ENCODE measurements at regions not wholly inside any gene's neighbourhood (a gene's known extent, or its start where the extent isn't known, plus 50 kb on each side); places are given as distances from the start of the nearest gene placed in this dataset.
"Not testable (repeated sequence)": the region's sequence is repeated elsewhere in the genome, so short reads cannot be mapped to it uniquely, and the experiment has no call there.

DNA sequence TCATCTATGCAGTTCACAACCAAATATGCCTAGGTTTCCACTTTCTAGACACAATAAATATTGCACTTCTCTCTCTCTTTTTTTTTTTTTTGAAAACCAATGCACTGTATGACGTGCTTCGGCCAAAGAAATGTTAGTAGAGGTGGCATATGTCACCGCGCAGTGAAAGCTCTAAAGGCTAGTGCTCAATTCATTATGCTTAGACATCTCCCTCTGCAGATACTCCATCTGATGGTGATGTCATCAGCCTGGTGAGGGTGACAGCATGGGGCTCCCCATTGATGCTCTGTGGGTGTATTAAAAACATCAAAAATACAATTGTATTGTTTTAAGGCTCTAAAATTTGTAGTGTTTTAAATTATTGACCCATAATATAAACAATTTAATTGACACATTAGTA lies 608.8 kb upstream of the C16orf82 start:
- ChIA-PET POLR2A (no interaction called here), CTCF (interaction anchor here (0.7 kb wide), 1 partner anchor 32 kb away, joined by 4 read pairs; no protein-coding TSS in a partner anchor)
- ATAC-seq (no peak), DNase-seq (no peak)
- no peaks in the 10 kb centered on the region for H3K4me1 Mint-ChIP-seq
- H3K27ac Mint-ChIP-seq: no peak overlapping the region
- no peaks in the 10 kb centered on the region for H3K9me3 Mint-ChIP-seq (ENCODE audit: low read depth)
- peaks cover 28% of the 10 kb centered on the region for H3K27me3 Mint-ChIP-seq
- no peaks in the 10 kb centered on the region for H3K36me3 Mint-ChIP-seq (ENCODE audit: low read depth)
- intact Hi-C loops (cut with DNase I, micrococcal nuclease): no loop called here
- no peak overlapping the region for H3K4me3 Mint-ChIP-seq

DNA sequence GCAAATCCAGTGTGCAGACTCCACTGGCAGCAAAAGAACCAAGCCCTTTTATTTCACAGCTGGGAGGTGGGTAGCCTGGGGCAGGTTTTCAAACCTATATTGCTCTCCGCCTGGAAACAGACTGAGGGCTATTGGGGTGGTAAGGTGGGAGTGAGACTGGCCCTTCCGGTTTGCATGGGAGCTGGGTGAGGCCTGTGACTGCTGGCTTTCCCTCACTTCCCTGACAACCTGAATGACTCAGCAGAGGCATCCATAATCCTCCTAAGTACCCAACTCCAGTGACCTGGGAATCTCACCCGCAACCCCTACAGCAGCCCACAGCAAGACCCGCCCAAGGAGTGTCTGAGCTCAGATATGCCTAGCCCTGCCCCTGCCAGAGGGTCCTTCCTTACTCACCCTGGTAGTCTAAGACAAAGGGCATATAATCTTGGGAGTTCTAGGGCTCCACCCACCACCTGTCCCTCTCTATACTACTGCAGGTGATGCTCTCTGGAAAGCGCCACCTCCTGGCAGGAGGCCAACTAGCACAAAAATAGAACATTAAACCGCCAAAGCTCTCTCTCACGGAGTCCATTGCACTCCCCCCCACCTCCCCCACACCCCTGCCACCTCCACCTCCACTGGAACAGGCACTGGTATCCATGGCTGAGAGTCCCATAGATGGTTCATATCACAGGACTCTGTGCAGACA lies 602.0 kb upstream of the C16orf82 start:
- no peak for ATAC-seq
- Mint-ChIP-seq H3K27ac (no peak overlapping the region), H3K27me3 (peaks cover 26% of the 10 kb centered on the region), H3K4me3 (no peak overlapping the region), H3K36me3 (ENCODE audit: low read depth) (no peaks in the 10 kb centered on the region), H3K4me1 (no peaks in the 10 kb centered on the region), H3K9me3 (ENCODE audit: low read depth) (peaks cover 6% of the 10 kb centered on the region)
- intact Hi-C loops (cut with DNase I, micrococcal nuclease): no loop called here
- DNase-seq: no peak
- POLR2A ChIA-PET: no interaction called here
- CTCF ChIA-PET: interaction anchor here (0.7 kb wide), 1 partner anchor 75 kb away, joined by 4 read pairs; no protein-coding TSS in a partner anchor

DNA sequence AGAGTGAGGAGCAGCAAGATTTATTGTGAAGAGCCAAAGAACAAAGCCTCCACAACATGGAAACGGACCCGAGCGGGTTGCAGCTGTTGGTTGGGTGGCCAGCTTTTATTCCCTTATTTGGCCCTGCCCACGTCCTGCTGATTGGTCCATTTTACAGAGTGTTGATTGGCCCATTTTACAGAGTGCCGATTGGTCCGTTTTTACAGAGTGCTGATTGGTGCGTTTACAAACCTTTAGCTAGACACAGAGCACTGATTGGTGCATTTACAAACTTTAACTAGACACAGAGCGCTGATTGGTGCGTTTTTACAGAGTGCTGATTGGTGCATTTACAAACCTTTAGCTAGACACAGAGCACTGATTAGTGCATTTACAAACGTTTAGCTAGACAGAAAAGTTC lies 592.3 kb upstream of the C16orf82 start:
- CTCF ChIA-PET; H3K27me3 Mint-ChIP-seq; H3K4me1 Mint-ChIP-seq; H3K4me3 Mint-ChIP-seq; ATAC-seq; DNase-seq; H3K36me3 Mint-ChIP-seq (ENCODE audit: low read depth); intact Hi-C loops (cut with DNase I, micrococcal nuclease); POLR2A ChIA-PET; H3K27ac Mint-ChIP-seq: not testable (repeated sequence)
- peaks cover 18% of the 10 kb centered on the region for H3K9me3 Mint-ChIP-seq (ENCODE audit: low read depth)

- Mint-ChIP-seq H3K4me3 (no peak overlapping the region), H3K27me3 (peaks cover 8% of the 10 kb centered on the region), H3K4me1 (no peaks in the 10 kb centered on the region), H3K9me3 (ENCODE audit: low read depth) (peaks cover 18% of the 10 kb centered on the region), H3K27ac (no peak overlapping the region), H3K36me3 (ENCODE audit: low read depth) (no peaks in the 10 kb centered on the region)
- CTCF ChIA-PET: no interaction called here
- POLR2A ChIA-PET: no interaction called here
- ATAC-seq (no peak), DNase-seq (no peak)
- intact Hi-C loops (cut with DNase I, micrococcal nuclease): no loop called here
These were observed 591.1 kb upstream of the C16orf82 start for GRCh38 chr16:26475596-26475995.

- intact Hi-C loops (cut with DNase I, micrococcal nuclease): no loop called here
- no peak overlapping the region for H3K4me3 Mint-ChIP-seq
- POLR2A ChIA-PET: no interaction called here
- H3K9me3 Mint-ChIP-seq (ENCODE audit: low read depth): no peaks in the 10 kb centered on the region
- DNase-seq: no peak
- no peaks in the 10 kb centered on the region for H3K4me1 Mint-ChIP-seq
- peaks cover 3% of the 10 kb centered on the region for H3K27me3 Mint-ChIP-seq
- ATAC-seq: no peak
- no peak overlapping the region for H3K27ac Mint-ChIP-seq
- CTCF ChIA-PET: interaction anchor here (1.3 kb wide), 1 partner anchor 155 kb away, joined by 5 read pairs; no protein-coding TSS in a partner anchor
- no peaks in the 10 kb centered on the region for H3K36me3 Mint-ChIP-seq (ENCODE audit: low read depth)
These were observed 575.5 kb upstream of the C16orf82 start for GRCh38 chr16:26491101-26491670.

DNA sequence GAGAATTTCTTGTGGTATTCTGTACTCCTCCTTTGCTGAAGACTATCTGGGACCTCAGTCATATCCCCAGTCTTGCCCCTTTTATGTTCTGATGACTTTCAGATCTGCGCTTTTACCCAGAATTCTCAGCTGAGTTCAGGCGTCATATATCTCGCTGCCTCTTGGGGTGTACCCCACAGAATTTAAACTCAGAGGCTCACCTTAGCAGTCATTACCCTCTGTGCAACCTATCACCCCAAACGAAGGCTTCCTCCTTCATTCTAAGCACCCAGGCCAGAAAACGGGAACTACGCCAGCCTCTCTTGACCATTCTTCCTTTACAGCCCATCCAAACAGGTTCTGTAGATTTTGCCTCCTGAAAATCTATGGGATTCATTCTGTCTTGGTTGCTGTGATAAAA lies 574.8 kb upstream of the C16orf82 start:
- H3K27ac Mint-ChIP-seq: no peak overlapping the region
- ChIA-PET CTCF (no interaction called here), POLR2A (no interaction called here)
- no peak for DNase-seq
- no peak overlapping the region for H3K4me3 Mint-ChIP-seq
- no peaks in the 10 kb centered on the region for H3K4me1 Mint-ChIP-seq
- peaks cover 5% of the 10 kb centered on the region for H3K27me3 Mint-ChIP-seq
- no peaks in the 10 kb centered on the region for H3K36me3 Mint-ChIP-seq (ENCODE audit: low read depth)
- H3K9me3 Mint-ChIP-seq (ENCODE audit: low read depth): no peaks in the 10 kb centered on the region
- intact Hi-C loops (cut with DNase I, micrococcal nuclease): no loop called here
- no peak for ATAC-seq

- peaks cover 5% of the 10 kb centered on the region for H3K27me3 Mint-ChIP-seq
These were observed 573.0 kb upstream of the C16orf82 start for GRCh38 chr16:26493751-26494150.

GRCh38 chr16:26497896-26498295 lies 568.8 kb upstream of the C16orf82 start:
- ChIA-PET POLR2A (interaction anchor here (0.6 kb wide), 1 partner anchor 1007 kb away, joined by 3 read pairs; no protein-coding TSS in a partner anchor), CTCF (no interaction called here)
- Mint-ChIP-seq H3K4me3 (no peak overlapping the region), H3K27me3 (peaks cover 9% of the 10 kb centered on the region), H3K4me1 (peaks cover 5% of the 10 kb centered on the region), H3K9me3 (ENCODE audit: low read depth) (no peaks in the 10 kb centered on the region), H3K36me3 (ENCODE audit: low read depth) (no peaks in the 10 kb centered on the region), H3K27ac (no peak overlapping the region)
- no peak for DNase-seq
- intact Hi-C loops (cut with DNase I, micrococcal nuclease): loop anchor here in 1 of 2 experiments (5.0 kb wide), 1 partner anchor 149 kb away; no protein-coding TSS in a partner anchor
- ATAC-seq: no peak

More at GRCh38 chr16:26493751-26494150, 573.0 kb upstream of the C16orf82 start:
- Mint-ChIP-seq H3K9me3 (ENCODE audit: low read depth) (no peaks in the 10 kb centered on the region), H3K4me1 (no peaks in the 10 kb centered on the region), H3K36me3 (ENCODE audit: low read depth) (no peaks in the 10 kb centered on the region), H3K27ac (no peak overlapping the region), H3K4me3 (no peak overlapping the region)
- no peak for DNase-seq
- CTCF ChIA-PET: interaction anchor here (1.0 kb wide), 1 partner anchor 152 kb away, joined by 3 read pairs; no protein-coding TSS in a partner anchor
- ATAC-seq: no peak
- intact Hi-C loops (cut with DNase I, micrococcal nuclease): no loop called here
- POLR2A ChIA-PET: no interaction called here

DNA sequence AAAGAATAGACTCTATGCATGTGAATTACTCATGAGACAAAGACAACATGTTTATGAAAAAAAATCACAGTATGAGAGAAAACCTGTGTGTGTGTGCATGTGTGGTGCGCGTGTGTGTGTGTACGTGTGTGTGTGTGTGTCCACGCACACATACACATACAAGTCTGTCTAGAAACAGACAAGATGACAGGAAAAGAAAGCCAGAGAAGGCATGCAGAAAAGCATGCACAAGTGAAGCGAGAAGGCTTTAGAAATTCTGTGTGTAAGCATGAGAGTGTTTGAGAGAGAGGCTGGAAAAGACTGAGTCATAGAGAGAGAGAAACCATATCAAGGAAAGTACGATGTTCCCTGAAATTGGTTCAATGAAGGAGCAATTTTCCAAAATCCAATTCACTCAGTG lies 566.4 kb upstream of the C16orf82 start:
- CTCF ChIA-PET: no interaction called here
- H3K9me3 Mint-ChIP-seq (ENCODE audit: low read depth): no peaks in the 10 kb centered on the region
- no peak for ATAC-seq
- peaks cover 6% of the 10 kb centered on the region for H3K27me3 Mint-ChIP-seq
- POLR2A ChIA-PET: no interaction called here
- no peak overlapping the region for H3K4me3 Mint-ChIP-seq
- H3K4me1 Mint-ChIP-seq: peaks cover 5% of the 10 kb centered on the region
- DNase-seq: no peak
- no peak overlapping the region for H3K27ac Mint-ChIP-seq
- no peaks in the 10 kb centered on the region for H3K36me3 Mint-ChIP-seq (ENCODE audit: low read depth)
- intact Hi-C loops (cut with DNase I, micrococcal nuclease): no loop called here

DNA sequence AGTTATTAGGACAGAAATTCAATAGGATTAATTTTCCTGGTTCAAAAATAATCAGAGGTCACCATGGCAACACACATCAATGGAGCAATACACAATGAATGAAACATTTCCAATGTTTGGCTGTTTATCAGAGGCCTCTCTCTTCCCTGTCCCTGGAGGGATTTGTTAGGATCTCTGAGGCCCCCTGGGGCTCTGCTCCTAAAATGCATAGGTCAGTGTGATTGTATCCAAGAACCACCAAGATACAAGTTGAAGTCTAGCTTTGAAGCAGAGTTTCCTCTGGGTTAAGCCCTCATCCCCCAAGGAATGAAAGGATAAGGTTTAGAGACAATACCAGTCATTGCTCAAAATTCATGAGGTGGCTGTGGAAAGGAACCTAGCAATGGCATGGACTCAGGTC lies 561.2 kb upstream of the C16orf82 start:
- H3K36me3 Mint-ChIP-seq (ENCODE audit: low read depth): no peaks in the 10 kb centered on the region
- peaks cover 2% of the 10 kb centered on the region for H3K27me3 Mint-ChIP-seq
- intact Hi-C loops (cut with DNase I, micrococcal nuclease): no loop called here
- no peaks in the 10 kb centered on the region for H3K4me1 Mint-ChIP-seq
- DNase-seq (no peak), ATAC-seq (no peak)
- H3K27ac Mint-ChIP-seq: no peak overlapping the region
- ChIA-PET POLR2A (no interaction called here), CTCF (no interaction called here)
- no peak overlapping the region for H3K4me3 Mint-ChIP-seq
- H3K9me3 Mint-ChIP-seq (ENCODE audit: low read depth): no peaks in the 10 kb centered on the region

DNA sequence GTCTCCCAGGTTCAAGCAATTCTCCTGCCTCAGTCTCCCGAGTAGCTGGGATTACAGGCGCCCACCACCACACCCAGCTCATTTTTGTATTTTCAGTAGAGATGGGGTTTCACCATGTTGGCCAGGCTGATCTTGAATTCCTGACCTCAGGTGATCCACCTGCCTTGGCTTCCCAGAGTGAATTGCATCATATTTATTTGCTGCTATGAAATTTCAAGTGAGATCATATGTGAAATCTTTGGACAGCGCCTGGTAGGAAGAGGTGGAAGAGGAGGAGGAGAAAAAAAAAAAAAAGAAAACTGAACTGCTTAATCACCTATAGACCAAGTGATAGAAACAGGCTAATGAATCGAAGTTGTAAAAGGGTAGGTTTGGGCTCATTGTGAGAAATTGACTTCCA lies 557.8 kb upstream of the C16orf82 start:
- H3K9me3 Mint-ChIP-seq (ENCODE audit: low read depth); DNase-seq; H3K27me3 Mint-ChIP-seq; intact Hi-C loops (cut with DNase I, micrococcal nuclease); H3K4me1 Mint-ChIP-seq; H3K36me3 Mint-ChIP-seq (ENCODE audit: low read depth); H3K27ac Mint-ChIP-seq; CTCF ChIA-PET; POLR2A ChIA-PET; ATAC-seq; H3K4me3 Mint-ChIP-seq: not testable (repeated sequence)

GRCh38 chr16:26510924-26511323 lies 555.8 kb upstream of the C16orf82 start:
- intact Hi-C loops (cut with DNase I, micrococcal nuclease): no loop called here
- no peaks in the 10 kb centered on the region for H3K4me1 Mint-ChIP-seq
- ChIA-PET POLR2A (no interaction called here), CTCF (no interaction called here)
- no peaks in the 10 kb centered on the region for H3K36me3 Mint-ChIP-seq (ENCODE audit: low read depth)
- H3K27ac Mint-ChIP-seq: no peak overlapping the region
- DNase-seq (no peak), ATAC-seq (no peak)
- no peak overlapping the region for H3K4me3 Mint-ChIP-seq
- no peaks in the 10 kb centered on the region for H3K9me3 Mint-ChIP-seq (ENCODE audit: low read depth)
- H3K27me3 Mint-ChIP-seq: peaks cover 3% of the 10 kb centered on the region
